IPS DF 19.7 (cell line): ENCODE measurements at regions not wholly inside any gene's neighbourhood (a gene's known extent, or its start where the extent isn't known, plus 50 kb on each side); places are given as distances from the start of the nearest gene placed in this dataset.
"Not testable (repeated sequence)": the region's sequence is repeated elsewhere in the genome, so short reads cannot be mapped to it uniquely, and the experiment has no call there.

Experiments used
- DNase-seq: peaks from one replicate; pipeline ENCODE4 v3.0.0-alpha.2; 2013; ENCODE audit warnings: low read depth, low spot score

- DNase-seq = no peak
These were observed 52.7 kb upstream of the ZCCHC13 start for GRCh38 chrX:74251006-74251930.

GRCh38 chrX:74250574-74250973 is 53.4 kb upstream of the ZCCHC13 start:
- DNase-seq = no peak

GRCh38 chrX:74249963-74250362 is 54.0 kb upstream of the ZCCHC13 start:
- DNase-seq = peak; percentile 86

GRCh38 chrX:74248889-74249288 is 55.1 kb upstream of the ZCCHC13 start:
- DNase-seq = no peak

- DNase-seq = no peak
These were observed 57.5 kb upstream of the ZCCHC13 start for GRCh38 chrX:74246524-74246923.

GRCh38 chrX:74242484-74243138 is 61.4 kb upstream of the ZCCHC13 start:
- DNase-seq = no peak

GRCh38 chrX:74242050-74242449 is 61.9 kb upstream of the ZCCHC13 start:
- no peak for DNase-seq

- no peak for DNase-seq
These were observed 65.2 kb upstream of the ZCCHC13 start for GRCh38 chrX:74238771-74239170.

GRCh38 chrX:74234818-74235217 is 69.2 kb upstream of the ZCCHC13 start:
- no peak for DNase-seq

GRCh38 chrX:74232859-74233258 is 71.1 kb upstream of the ZCCHC13 start:
- no peak for DNase-seq

- DNase-seq = no peak
These were observed 72.4 kb upstream of the ZCCHC13 start for GRCh38 chrX:74231625-74232024.

- DNase-seq = no peak
These were observed 73.9 kb upstream of the ZCCHC13 start for GRCh38 chrX:74230094-74230493.

GRCh38 chrX:74225111-74225510 is 78.9 kb upstream of the ZCCHC13 start:
- no peak for DNase-seq

GRCh38 chrX:74220277-74220676 is 83.7 kb upstream of the ZCCHC13 start:
- DNase-seq = no peak

- DNase-seq = no peak
These were observed 85.1 kb upstream of the ZCCHC13 start for GRCh38 chrX:74218895-74219294.

GRCh38 chrX:74216421-74216820 is 87.6 kb upstream of the ZCCHC13 start:
- DNase-seq = no peak

- DNase-seq = no peak
These were observed 92.1 kb upstream of the ZCCHC13 start for GRCh38 chrX:74211911-74212310.

GRCh38 chrX:74207539-74207938 is 96.4 kb upstream of the ZCCHC13 start:
- DNase-seq = no peak

GRCh38 chrX:74195605-74196004 is 108.4 kb upstream of the ZCCHC13 start:
- no peak for DNase-seq

- DNase-seq = no peak
These were observed 108.9 kb upstream of the ZCCHC13 start for GRCh38 chrX:74195120-74195519.

GRCh38 chrX:74187211-74187610 is 116.8 kb upstream of the ZCCHC13 start:
- DNase-seq = no peak

- not testable (repeated sequence) for DNase-seq
These were observed 120.9 kb upstream of the ZCCHC13 start for GRCh38 chrX:74183047-74183446.

GRCh38 chrX:74181976-74182375 is 122.0 kb upstream of the ZCCHC13 start:
- DNase-seq = not testable (repeated sequence)
